CD4-positive, alpha-beta T cell treated with Interleukin-6 at 100 ng/mL for 8 hours (primary cell): ENCODE measurements at regions not wholly inside any gene's neighbourhood (a gene's known extent, or its start where the extent isn't known, plus 50 kb on each side); places are given as distances from the start of the nearest gene placed in this dataset.

ENCODE experiments used
- DNase-seq: peaks from one replicate; pipeline ENCODE4 v3.0.0-alpha.2; 2020; ENCODE audit warnings: mixed read lengths, low spot score

- no peak for DNase-seq
These were observed 333.8 kb upstream of the TNP1 start for GRCh38 chr2:217193431-217194340.

GRCh38 chr2:217192366-217192765 lies 332.5 kb upstream of the TNP1 start:
- no peak for DNase-seq

DNA sequence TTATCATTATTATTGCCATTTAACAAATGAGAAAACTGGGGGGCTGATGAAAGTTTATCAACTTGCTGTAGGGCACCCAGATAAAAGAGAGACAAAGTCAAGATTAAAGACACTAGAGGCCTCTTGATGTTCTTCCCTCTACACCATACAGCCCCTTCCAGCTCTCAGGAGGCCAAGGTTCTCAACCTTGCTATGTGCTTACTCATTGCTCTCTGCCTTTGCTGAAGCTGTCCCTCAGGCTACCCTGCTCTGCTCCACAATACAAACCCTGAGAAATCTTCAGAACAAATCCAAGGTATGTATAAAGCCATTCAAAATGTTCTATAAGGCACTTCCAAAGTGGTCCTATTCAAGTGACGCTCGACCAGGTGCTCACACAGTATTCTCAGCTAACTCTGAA lies 329.9 kb upstream of the TNP1 start:
- no peak for DNase-seq

GRCh38 chr2:217189131-217189530 lies 329.3 kb upstream of the TNP1 start:
- DNase-seq = no peak

DNA sequence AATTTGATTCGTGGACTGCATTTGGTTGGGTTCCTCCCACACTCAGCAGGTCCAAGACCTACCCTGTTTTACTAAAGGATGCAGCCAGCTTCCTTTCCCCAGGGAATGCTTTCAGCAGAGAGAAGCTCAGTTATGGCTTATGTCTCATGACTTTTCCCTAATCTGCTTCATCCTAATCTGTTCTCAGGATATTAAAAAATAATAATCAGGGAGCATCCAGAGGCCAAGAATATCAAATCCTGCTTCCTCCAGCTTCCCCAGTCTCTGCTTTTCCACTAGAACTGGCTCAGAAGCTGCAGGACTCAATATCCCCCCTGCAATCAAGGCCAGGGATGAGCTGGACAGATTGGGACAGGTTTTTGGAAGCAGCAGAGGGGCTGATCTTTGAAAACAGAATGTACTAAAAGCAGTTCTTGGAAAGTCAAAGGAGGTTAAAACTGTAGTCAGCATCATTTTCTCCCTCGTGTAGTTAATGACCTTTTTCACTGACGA lies 326.9 kb upstream of the TNP1 start:
- DNase-seq = no peak

GRCh38 chr2:217186152-217186551 lies 326.3 kb upstream of the TNP1 start:
- DNase-seq = no peak

DNA sequence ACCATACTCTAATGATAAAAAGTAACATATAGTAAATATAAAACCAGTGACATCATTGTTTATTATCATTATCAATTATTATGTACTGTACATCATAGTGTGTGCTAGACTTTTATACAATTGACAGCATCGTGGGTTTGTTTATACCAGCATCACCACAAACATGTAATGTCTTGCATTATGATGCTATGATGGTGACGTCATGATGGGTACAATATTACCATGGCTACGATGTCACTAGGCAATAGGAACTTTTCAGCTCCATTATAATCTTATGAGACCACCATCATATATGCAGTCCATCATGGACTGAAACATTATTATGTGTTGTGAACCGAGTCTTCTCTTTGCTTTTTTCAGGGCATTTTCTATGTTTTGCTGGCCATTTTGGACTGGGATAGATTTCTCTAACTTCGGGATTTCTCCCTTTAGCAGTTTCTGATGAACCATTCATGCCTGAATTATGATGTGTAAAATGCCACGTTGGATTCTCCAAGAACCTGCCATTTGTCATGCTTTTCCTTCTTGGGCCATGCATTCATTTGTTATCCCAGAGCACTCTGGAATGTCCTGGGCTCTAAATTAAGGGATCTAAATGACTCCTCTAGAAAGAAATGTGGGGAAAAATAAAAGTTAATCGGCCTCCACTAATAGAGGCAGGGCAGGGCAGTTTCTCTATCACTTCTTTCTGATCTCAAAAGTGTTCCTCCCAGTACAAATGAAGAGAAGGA lies 325.6 kb upstream of the TNP1 start:
- DNase-seq = no peak

GRCh38 chr2:217184242-217184641 lies 324.4 kb upstream of the TNP1 start:
- DNase-seq = no peak

DNA sequence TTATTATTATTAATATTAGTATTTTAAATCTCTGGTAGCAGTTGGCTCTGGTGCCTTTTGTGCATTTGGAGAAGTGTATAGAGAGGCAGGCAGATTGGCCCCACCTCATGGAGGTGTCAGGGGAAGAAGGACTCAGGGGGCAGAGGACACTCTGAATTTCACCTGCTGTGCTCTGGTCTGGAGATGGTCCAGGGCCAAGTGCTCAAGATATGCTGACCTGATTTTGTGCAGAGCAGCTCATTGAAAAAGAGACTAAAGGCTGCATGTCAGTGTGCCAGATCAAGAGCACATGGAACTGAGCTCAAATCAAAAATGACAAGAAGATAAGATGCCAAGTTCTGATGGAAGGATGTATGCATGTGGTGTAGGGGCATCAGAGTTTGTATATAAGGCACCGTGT lies 323.6 kb upstream of the TNP1 start:
- DNase-seq = no peak

DNA sequence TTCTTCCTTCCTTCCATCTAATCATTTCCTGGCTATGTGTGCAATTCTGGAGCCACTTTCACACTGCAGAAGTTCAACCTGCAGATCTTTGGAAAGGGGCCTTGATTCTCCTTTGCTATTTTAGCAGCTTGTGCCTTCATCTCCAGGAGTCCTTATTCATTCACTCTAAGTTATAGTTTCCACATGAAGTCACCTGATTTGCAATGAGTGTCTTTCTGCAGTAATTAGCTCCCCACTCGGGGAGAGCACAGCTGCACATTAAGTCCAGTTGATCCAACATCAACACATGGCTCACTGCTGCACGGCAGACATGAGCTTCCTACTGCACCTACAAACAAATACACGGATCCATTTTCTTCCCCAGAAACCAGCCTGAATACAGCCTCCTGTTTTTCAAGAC lies 323.1 kb upstream of the TNP1 start:
- no peak for DNase-seq

GRCh38 chr2:217181512-217181911 lies 321.6 kb upstream of the TNP1 start:
- no peak for DNase-seq

GRCh38 chr2:217179854-217180253 lies 320.0 kb upstream of the TNP1 start:
- no peak for DNase-seq

- no peak for DNase-seq
These were observed 318.5 kb upstream of the TNP1 start for GRCh38 chr2:217178341-217178740.

GRCh38 chr2:217177720-217178119 lies 317.9 kb upstream of the TNP1 start:
- DNase-seq = no peak

DNA sequence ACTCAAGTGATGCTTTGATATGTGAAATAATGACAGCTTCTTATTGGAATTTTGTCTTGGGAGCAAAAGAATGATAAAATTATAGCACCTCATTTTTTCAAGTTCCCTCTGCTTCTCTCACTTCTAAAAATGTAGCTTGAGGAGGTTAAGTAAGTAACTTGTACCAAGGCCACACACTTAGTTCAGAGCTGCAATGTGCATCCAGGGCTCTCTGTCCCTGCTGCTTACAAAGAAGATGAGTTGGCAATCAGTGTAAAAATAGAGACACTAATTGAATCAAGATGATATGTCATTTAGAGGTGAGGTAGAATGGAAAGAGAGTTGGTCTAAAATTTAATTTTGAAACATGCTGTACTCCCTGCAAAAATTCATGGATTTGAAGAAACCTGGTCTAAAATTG lies 312.0 kb upstream of the TNP1 start:
- DNase-seq = no peak

GRCh38 chr2:217168496-217168895 lies 308.6 kb upstream of the TNP1 start:
- DNase-seq = no peak

GRCh38 chr2:217167531-217167930 lies 307.7 kb upstream of the TNP1 start:
- DNase-seq = no peak

DNA sequence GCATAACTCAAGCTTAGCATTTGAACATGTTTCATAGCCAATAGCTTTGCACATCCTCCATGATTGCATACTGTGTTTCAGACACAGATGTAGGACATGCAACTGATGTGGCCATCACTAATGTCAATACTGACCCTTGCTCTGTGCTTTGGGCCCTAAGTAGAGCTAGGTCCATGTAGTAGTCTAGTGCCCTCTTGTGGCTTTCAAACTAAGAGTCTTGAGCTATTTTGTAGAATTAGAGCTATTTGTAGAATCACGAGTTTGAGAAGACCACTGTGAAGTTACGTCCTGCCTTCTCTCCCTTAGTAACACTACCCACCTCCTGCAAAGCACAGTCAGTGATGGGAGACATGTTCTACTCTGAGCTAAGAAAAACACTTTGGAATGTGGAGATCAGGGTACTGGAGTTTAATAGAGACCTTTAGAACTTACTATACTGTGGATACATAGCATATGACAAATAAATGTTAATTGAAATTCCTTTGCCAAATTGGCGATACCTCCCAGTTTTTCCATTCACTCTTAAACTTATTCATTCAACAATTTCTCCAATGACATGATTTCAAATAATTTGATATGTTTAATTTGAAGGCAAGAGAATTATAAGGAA lies 306.5 kb upstream of the TNP1 start:
- no peak for DNase-seq

DNA sequence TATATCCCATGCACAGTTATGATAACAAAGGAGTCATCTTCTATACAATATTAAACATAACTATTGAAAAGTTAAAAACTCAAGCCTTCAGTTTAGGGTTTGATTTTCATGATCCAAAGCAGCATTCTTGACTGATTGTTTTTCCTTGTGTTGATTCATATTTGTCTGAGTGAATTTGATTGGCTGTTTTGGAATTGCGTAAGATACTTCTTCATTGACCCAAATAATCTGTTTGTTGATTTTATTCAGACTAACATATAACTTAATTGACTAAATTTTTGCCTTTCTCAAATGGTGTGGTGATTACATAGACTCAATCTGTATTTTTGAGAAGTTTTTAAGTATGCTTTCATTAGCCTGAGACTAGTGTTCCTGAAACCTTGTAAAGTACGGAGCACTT lies 305.7 kb upstream of the TNP1 start:
- DNase-seq = no peak

- DNase-seq = no peak
These were observed 304.1 kb upstream of the TNP1 start for GRCh38 chr2:217163987-217164386.

- no peak for DNase-seq
These were observed 302.7 kb upstream of the TNP1 start for GRCh38 chr2:217162533-217162932.
